Lower leg skin (tissue), 4 donors: ENCODE measurements at regions not wholly inside any gene's neighbourhood (a gene's known extent, or its start where the extent isn't known, plus 50 kb on each side); places are given as distances from the start of the nearest gene placed in this dataset.

Experiments used
- DNase-seq, 2 donors: peaks; one replicate each; pipeline ENCODE4 v3.0.0-alpha.2; 2019; ENCODE audit warnings: low spot score in 2 of 2
- H3K4me3 ChIP-seq: fragments of 200-600 bp; sonication (generic); 2 replicates; pipeline ENCODE4 v1.5.1; 2017; ENCODE audit warnings: mild to moderate bottlenecking, low read depth; ENCODE audit not compliant: poor library complexity, severe bottlenecking
- POLR2A ChIP-seq, 2 donors: fragments of 450-650 bp; IDR thresholded peaks; one replicate each; pipeline ENCODE4 v1.6.1; 2016 to 2017; ENCODE audit warnings: antibody characterized with exemption in 2 of 2, mild to moderate bottlenecking in 1 of 2, moderate library complexity in 1 of 2
- WGBS, 2 donors: methylation state at CpG; one replicate each; pipeline ENCODE4 v1.1.5; 2018; 5-methylcytosine and 5-hydroxymethylcytosine counted together
- intact Hi-C: fragments of 100-400 bp; cut with DNase I; formaldehyde crosslinking; loops from one replicate; pipeline ENCODE4 v1.15.0; 2023; ENCODE audit warnings: low total_unique reads
- TF ChIP-seq, protein P1 (sequence below), 3 donors: fragments of 450-650 bp; IDR thresholded peaks; one replicate each; pipeline ENCODE4 v1.5.1; 2016; ENCODE audit warnings: antibody characterized with exemption in 3 of 3, mild to moderate bottlenecking in 3 of 3, moderate library complexity in 2 of 3

DNA sequence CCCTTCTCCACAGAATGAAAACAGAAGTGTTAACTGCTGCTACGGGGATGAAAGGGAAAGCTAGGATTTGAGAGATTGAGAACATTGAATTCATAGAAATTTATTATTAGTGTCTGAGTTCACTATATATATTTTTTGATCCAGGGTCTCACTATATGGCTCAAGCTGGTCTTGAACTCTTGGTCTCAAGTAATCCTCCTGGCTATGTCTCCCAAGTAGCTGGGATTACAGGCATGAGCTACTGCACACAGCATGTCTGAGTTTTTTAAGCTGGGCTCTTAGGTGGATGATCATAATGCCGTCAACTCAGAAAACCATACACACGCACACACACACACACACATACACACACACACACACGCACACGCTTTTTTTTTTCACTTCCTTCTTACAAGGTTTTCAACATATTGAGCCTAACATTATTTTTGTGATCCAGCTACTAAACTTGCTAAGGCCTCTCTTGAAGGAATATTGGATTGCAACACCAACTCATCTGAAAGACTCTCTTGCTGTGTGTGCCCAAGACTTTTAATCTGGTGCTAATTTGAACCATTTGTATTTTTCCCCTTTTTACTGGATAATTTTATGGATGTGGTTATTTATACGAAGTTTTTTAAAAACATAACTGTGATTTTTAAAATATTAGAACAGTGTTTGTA, 1045.4 kb downstream of the DTWD2 start:
- TF ChIP-seq POLR2A (IDR thresholded peaks at IDR 0.05) = no peak
- TF ChIP-seq, protein P1, sequence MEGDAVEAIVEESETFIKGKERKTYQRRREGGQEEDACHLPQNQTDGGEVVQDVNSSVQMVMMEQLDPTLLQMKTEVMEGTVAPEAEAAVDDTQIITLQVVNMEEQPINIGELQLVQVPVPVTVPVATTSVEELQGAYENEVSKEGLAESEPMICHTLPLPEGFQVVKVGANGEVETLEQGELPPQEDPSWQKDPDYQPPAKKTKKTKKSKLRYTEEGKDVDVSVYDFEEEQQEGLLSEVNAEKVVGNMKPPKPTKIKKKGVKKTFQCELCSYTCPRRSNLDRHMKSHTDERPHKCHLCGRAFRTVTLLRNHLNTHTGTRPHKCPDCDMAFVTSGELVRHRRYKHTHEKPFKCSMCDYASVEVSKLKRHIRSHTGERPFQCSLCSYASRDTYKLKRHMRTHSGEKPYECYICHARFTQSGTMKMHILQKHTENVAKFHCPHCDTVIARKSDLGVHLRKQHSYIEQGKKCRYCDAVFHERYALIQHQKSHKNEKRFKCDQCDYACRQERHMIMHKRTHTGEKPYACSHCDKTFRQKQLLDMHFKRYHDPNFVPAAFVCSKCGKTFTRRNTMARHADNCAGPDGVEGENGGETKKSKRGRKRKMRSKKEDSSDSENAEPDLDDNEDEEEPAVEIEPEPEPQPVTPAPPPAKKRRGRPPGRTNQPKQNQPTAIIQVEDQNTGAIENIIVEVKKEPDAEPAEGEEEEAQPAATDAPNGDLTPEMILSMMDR (IDR thresholded peaks at IDR 0.05) = no peak

GRCh38 chr5:117893211-117893610, 1095.1 kb downstream of the DTWD2 start:
- intact Hi-C loops = no loop called here
- no peak for DNase-seq
- 89 to 95% methylated on average over 5 of the region's 5 CpGs for WGBS, 2 donors
- H3K4me3 ChIP-seq = no peak overlapping the region
- TF ChIP-seq, protein P1 (IDR thresholded peaks at IDR 0.05) = no peak
- TF ChIP-seq POLR2A (IDR thresholded peaks at IDR 0.05) = no peak

More for the DNA sequence above, 1045.4 kb downstream of the DTWD2 start:
- DNase-seq = no peak
- WGBS, 2 donors = 58 to 67% methylated on average over 6 of the region's 6 CpGs
- intact Hi-C loops = no loop called here
- H3K4me3 ChIP-seq = no peak overlapping the region

DNA sequence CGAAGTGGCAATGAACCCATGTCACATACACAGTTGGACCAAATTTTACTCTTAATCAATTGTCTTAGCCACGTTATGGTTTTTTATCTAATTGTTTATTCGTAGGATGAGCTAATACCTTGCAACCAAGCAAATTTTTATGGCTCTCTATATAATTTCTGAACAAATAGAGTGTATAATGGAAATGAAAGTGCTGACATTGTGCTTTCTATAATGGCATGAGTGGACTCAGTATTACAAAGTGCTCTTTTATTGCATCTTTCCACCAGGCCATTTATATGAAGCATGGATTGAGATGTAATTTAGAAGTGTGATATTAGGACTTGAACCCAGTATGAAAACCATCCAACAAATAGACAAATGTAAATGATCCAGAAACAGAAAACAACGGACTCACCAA, 1096.0 kb downstream of the DTWD2 start:
- DNase-seq = no peak
- 89 to 90% methylated on average over 4 of the region's 4 CpGs for WGBS, 2 donors
- intact Hi-C loops = no loop called here
- no peak for TF ChIP-seq POLR2A (IDR thresholded peaks at IDR 0.05)
- TF ChIP-seq, protein P1 (IDR thresholded peaks at IDR 0.05) = no peak
- H3K4me3 ChIP-seq = no peak overlapping the region

- H3K4me3 ChIP-seq = no peak overlapping the region
- DNase-seq = no peak
- no peak for TF ChIP-seq POLR2A (IDR thresholded peaks at IDR 0.05)
- TF ChIP-seq, protein P1 (IDR thresholded peaks at IDR 0.05) = no peak
- intact Hi-C loops = no loop called here
Observed at GRCh38 chr5:117889596-117889995, 1098.8 kb downstream of the DTWD2 start.

DNA sequence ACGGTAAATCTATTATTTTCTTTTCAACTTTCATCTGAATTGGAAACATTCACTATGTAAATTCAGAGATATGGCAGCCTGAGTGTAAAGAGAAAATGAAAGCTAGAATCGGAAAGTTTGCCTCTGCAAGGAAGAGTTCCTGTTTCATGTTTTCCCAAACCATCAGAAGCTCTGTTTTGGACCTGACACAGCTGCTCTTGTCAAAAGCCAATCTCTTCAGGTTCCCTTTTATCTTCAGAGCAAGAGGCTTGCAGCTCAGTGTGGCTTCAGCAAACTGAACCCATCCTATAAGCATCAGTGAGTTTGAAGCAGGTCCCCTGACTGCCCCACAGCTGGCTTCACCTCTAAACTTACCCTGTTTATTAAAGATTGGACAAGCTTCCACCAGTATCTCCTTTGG, 1099.7 kb downstream of the DTWD2 start:
- no peak for DNase-seq
- H3K4me3 ChIP-seq = no peak overlapping the region
- TF ChIP-seq POLR2A (IDR thresholded peaks at IDR 0.05) = no peak
- TF ChIP-seq, protein P1 (IDR thresholded peaks at IDR 0.05) = no peak
- intact Hi-C loops = no loop called here
- WGBS, 2 donors = 41 to 48% methylated on average over 2 of the region's 2 CpGs
